HEK293T (cell line): ENCODE measurements at regions not wholly inside any gene's neighbourhood (a gene's known extent, or its start where the extent isn't known, plus 50 kb on each side); places are given as distances from the start of the nearest gene placed in this dataset.

Experiments
- ARNT ChIP-seq: fragments of 450-650 bp; IDR thresholded peaks from 2 replicates; pipeline ENCODE4 v1.6.1; 2017; ENCODE audit warnings: mild to moderate bottlenecking
- BHLHE40 ChIP-seq: fragments of 450-650 bp; IDR thresholded peaks from 2 replicates; pipeline ENCODE4 v1.6.1; 2016; ENCODE audit warnings: mild to moderate bottlenecking, moderate library complexity, borderline replicate concordance
- ELF4 ChIP-seq: fragments of 450-650 bp; IDR thresholded peaks from 2 replicates; pipeline ENCODE4 v1.6.1; 2017; ENCODE audit warnings: antibody characterized with exemption
- FOXA1 ChIP-seq: fragments of 450-650 bp; IDR thresholded peaks from 2 replicates; pipeline ENCODE4 v1.6.1; 2016; ENCODE audit warnings: mild to moderate bottlenecking
- FOXK2 ChIP-seq: fragments of 450-650 bp; IDR thresholded peaks from 2 replicates; pipeline ENCODE4 v1.6.1; 2016; ENCODE audit warnings: mild to moderate bottlenecking
- FOXM1 ChIP-seq: fragments of 450-650 bp; IDR thresholded peaks from 2 replicates; pipeline ENCODE4 v1.6.1; 2017; ENCODE audit warnings: mild to moderate bottlenecking, borderline replicate concordance
- L3MBTL2 ChIP-seq: fragments of 450-650 bp; conservative IDR thresholded peaks from 2 replicates; pipeline ENCODE4 v1.6.1; 2016; ENCODE audit warnings: mild to moderate bottlenecking
- LEF1 ChIP-seq: fragments of 450-650 bp; IDR thresholded peaks from 2 replicates; pipeline ENCODE4 v1.6.1; 2017; ENCODE audit warnings: mild to moderate bottlenecking, borderline replicate concordance
- PKNOX1 ChIP-seq: fragments of 450-650 bp; IDR thresholded peaks from 2 replicates; pipeline ENCODE4 v1.6.1; 2016
- SP1 ChIP-seq: fragments of 450-650 bp; IDR thresholded peaks from 2 replicates; pipeline ENCODE4 v1.6.1; 2017
- SUZ12 ChIP-seq: fragments of 450-650 bp; IDR thresholded peaks from 2 replicates; pipeline ENCODE4 v1.6.1; 2016; ENCODE audit warnings: mild to moderate bottlenecking
- TARDBP ChIP-seq: fragments of 450-650 bp; IDR thresholded peaks from 2 replicates; pipeline ENCODE4 v1.6.1; 2016
- ZNF384 ChIP-seq: fragments of 450-650 bp; IDR thresholded peaks from 2 replicates; pipeline ENCODE4 v1.6.1; 2016

- TF ChIP-seq ZNF384 (no peak), FOXM1 (no peak), ARNT (no peak), SUZ12 (no peak), BHLHE40 (no peak), LEF1 (no peak), FOXA1 (no peak), ELF4 (no peak), L3MBTL2 (no peak), TARDBP (no peak), FOXK2 (no peak), PKNOX1 (no peak), SP1 (no peak)
Measured at GRCh38 chr11:95655536-95655935, 134.0 kb downstream of the FAM76B start.
